Stomach (tissue), 8 donors: ENCODE measurements at regions not wholly inside any gene's neighbourhood (a gene's known extent, or its start where the extent isn't known, plus 50 kb on each side); places are given as distances from the start of the nearest gene placed in this dataset.

ENCODE experiments used
- DNase-seq, 2 donors: peaks; one replicate each; pipeline versions ENCODE4 v3.0.0 to v3.0.0-alpha.2; 2013 to 2019
- H3K27ac ChIP-seq, 5 donors: fragments of 200-600 bp in 4 of 5; sonication (generic) in 4 of 5; one replicate each; pipeline ENCODE4 v1.5.1; 2013 to 2019; ENCODE audit warnings: mild to moderate bottlenecking in 1 of 5, moderate library complexity in 1 of 5
- H3K27me3 ChIP-seq, 3 donors: fragments of 200-600 bp; sonication (generic); one replicate each; pipeline ENCODE4 v1.5.1; 2017 to 2019; ENCODE audit warnings: mixed run types in 1 of 3
- H3K36me3 ChIP-seq, 4 donors: fragments of 200-600 bp; sonication (generic); 1 replicate in 3 of 4; 2 replicates in 1 of 4; pipeline ENCODE4 v1.5.1; 2016 to 2019
- H3K4me1 ChIP-seq, 4 donors: fragments of 200-600 bp; sonication (generic); one replicate each; pipeline ENCODE4 v1.5.1; 2016 to 2019
- H3K4me3 ChIP-seq, 4 donors: fragments of 200-600 bp; sonication (generic) in 3 of 4; one replicate each; pipeline ENCODE4 v1.5.1; 2016 to 2019; ENCODE audit warnings: mild to moderate bottlenecking in 1 of 4
- H3K9me3 ChIP-seq, 4 donors: fragments of 200-600 bp; sonication (generic); one replicate each; pipeline ENCODE4 v1.5.1; 2016 to 2019
- CTCF ChIP-seq, 7 experiments: fragments of 450-650 bp in 4 of 7; fragments of 200-600 bp in 3 of 7; sonication (generic) in 3 of 7; IDR thresholded peaks; one replicate each; pipeline ENCODE4 v1.5.1; 2016 to 2019; ENCODE audit warnings: antibody characterized with exemption in 7 of 7, control low read depth in 2 of 7, mild to moderate bottlenecking in 1 of 7
- EP300 ChIP-seq: sonication (generic); formaldehyde crosslinking; IDR thresholded peaks from one replicate; pipeline ENCODE4 v1.6.1; 2017; ENCODE audit warnings: antibody characterized with exemption
- POLR2A ChIP-seq, 4 donors: fragments of 450-650 bp; IDR thresholded peaks; one replicate each; pipeline ENCODE4 v1.6.1; 2016; ENCODE audit warnings: antibody characterized with exemption in 4 of 4, control low read depth in 2 of 4, mild to moderate bottlenecking in 1 of 4, moderate library complexity in 1 of 4
- POLR2AphosphoS5 ChIP-seq, 3 donors: sonication (generic); formaldehyde crosslinking; IDR thresholded peaks; one replicate each; pipeline ENCODE4 v1.6.1; 2016; ENCODE audit warnings: antibody characterized with exemption in 3 of 3
- WGBS, 5 donors: extraction: QIAGEN DNeasy Blood & Tissue Kit in 3 of 5; methylation state at CpG; one replicate each; pipeline versions ENCODE4 v1.1.5 to v1.1.7; 2013 to 2018; 5-methylcytosine and 5-hydroxymethylcytosine counted together
- intact Hi-C: fragments of 100-400 bp; cut with DNase I; formaldehyde crosslinking; loops from one replicate; pipeline ENCODE4 v1.15.1; 2023; ENCODE audit warnings: low total_unique reads
- donor health status: healthy with polysubstance abuse.
- donor health status: Bipolar disorder and iron deficiency.
- donor health status: healthy.

DNA sequence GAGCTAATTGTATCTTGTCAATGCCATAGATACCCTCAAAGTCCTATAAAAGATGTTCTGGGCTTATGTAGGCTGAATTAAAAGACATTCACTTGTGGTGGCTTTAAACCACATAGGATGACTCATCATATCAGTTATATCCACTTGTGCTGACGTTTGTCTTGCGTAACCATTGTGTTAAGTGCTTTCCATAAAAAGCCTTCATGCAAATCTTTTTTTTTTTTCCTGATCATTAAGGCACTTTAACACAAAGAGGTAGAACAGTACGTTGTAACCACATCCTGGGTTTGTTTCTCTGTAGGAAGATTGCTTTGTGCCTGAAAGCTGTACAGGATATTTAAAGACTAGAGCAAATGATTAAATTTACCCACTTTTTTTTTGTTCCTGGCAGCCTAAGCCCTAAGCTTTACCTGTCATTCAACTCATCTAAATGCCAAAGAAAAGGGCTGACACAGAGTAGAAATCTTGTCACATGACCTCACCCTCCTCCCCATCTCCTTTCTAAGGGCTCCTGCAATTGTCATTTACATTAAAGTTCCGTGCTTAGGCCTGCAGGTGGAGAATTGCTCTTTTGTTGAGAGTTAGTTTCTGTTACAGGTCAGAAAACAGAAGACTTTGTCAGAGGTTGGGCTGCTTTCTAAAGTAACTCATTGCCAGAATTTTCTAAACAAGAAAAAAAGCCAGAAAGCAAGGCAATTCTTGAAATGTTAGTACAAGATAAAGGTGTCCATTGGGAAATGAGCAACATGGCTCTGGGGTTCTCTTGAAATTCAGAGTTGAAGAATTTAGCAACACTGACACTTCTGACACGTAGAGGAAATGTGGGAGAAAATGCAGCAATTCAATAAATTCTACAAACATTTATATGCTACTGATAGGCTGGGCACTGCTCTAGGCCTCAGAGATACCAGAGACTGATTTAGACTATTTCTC lies 555.6 kb downstream of the PPARGC1A start:
- no peak overlapping the region for H3K4me3 ChIP-seq
- no peaks in the 10 kb centered on the region for H3K9me3 ChIP-seq
- intact Hi-C loops, result no loop called here
- no peaks in the 10 kb centered on the region for H3K27me3 ChIP-seq
- H3K27ac ChIP-seq, result peak overlapping the region in 1 of 5 donors; percentile 33
- TF ChIP-seq EP300 (no peak), POLR2AphosphoS5 (IDR thresholded peaks at IDR 0.05) (no peak), POLR2A (IDR thresholded peaks at IDR 0.05) (no peak), CTCF (IDR thresholded peaks at IDR 0.05) (no peak)
- no peaks in the 10 kb centered on the region for H3K36me3 ChIP-seq
- peaks cover 0 to 3% (median 0%) of the 10 kb centered on the region in 4 donors for H3K4me1 ChIP-seq
- WGBS, 5 donors, result 23 to 38% (median 28%) methylated on average over 5 of the region's 5 CpGs
- peak in 1 of 2 donors; percentile 35 for DNase-seq

DNA sequence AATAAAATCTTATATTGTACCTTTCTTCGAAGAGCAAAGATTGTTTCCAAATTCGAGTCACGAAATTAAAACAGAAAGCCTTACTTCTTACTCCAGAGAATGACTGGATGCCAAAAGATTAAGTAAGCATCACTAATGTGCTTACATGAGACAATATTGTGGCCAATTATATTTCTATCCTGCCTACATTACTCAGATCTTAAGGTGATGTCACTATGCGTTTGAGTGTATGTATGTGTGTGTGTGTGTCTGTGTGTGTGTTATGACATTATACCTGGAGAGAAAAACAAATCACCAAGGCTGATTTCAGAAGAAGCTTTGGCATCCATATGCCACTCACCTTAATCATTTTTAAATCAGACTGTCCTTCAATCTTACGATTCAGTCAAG lies 556.3 kb downstream of the PPARGC1A start:
- no peak overlapping the region for H3K27ac ChIP-seq
- H3K4me1 ChIP-seq, result peaks cover 0 to 3% (median 0%) of the 10 kb centered on the region in 4 donors
- no peak overlapping the region for H3K4me3 ChIP-seq
- TF ChIP-seq CTCF (IDR thresholded peaks at IDR 0.05), result no peak
- H3K36me3 ChIP-seq, result no peaks in the 10 kb centered on the region
- no peak for DNase-seq
- H3K27me3 ChIP-seq, result no peaks in the 10 kb centered on the region
- intact Hi-C loops, result no loop called here
- no peaks in the 10 kb centered on the region for H3K9me3 ChIP-seq
- 74 to 82% (median 80%) methylated on average over 5 of the region's 5 CpGs for WGBS, 5 donors

DNA sequence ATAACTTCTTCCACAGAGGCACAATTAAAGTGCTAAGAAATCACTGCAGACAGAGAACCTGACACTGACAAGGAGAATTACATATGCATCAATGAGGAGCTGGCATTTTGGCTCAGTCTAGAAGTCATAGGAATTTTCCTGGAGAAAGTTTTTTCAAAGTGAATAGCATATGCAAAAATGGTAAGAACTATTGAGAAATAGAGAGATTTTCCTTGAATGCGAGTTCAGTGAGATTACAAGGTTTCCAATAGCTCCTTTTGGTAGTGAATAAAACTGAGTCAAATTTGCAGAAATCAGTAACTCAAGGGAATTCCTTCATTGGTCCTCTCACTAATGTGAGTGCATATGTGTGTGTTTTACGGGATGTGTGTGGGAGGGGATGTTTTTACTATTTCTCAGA lies 557.5 kb downstream of the PPARGC1A start:
- WGBS, 5 donors, result 76 to 85% (median 82%) methylated on average over 2 of the region's 2 CpGs

DNA sequence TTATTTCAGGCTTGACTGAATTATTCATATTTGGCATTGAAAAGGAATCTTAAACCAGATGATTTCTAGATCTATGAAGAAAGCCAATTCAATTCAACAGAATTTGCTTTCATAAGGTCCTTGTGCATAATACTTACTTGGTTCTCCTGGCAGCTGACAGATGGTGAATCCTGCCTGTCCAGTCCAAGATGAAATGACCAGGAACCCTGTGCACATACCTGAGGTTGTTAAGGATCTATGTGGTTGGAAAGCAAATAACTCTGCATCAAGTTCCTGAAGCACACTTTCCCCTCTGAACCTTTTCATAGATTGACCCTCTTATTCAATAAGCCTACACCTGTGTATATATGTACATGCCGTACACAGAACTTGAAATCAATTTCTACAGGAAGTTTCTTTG lies 562.7 kb downstream of the PPARGC1A start:
- no peaks in the 10 kb centered on the region for H3K27me3 ChIP-seq
- no peaks in the 10 kb centered on the region for H3K9me3 ChIP-seq
- intact Hi-C loops, result no loop called here
- no peaks in the 10 kb centered on the region for H3K36me3 ChIP-seq
- TF ChIP-seq POLR2AphosphoS5 (IDR thresholded peaks at IDR 0.05) (no peak), CTCF (IDR thresholded peaks at IDR 0.05) (no peak), POLR2A (IDR thresholded peaks at IDR 0.05) (no peak), EP300 (no peak)
- no peak overlapping the region for H3K27ac ChIP-seq
- H3K4me3 ChIP-seq, result no peak overlapping the region
- no peak for DNase-seq
- H3K4me1 ChIP-seq, result no peaks in the 10 kb centered on the region
- 61 to 81% (median 69%) methylated on average over 1 of the region's 1 CpG for WGBS, 5 donors

More for the DNA sequence above, 557.5 kb downstream of the PPARGC1A start:
- TF ChIP-seq CTCF (IDR thresholded peaks at IDR 0.05) (no peak), POLR2AphosphoS5 (IDR thresholded peaks at IDR 0.05) (no peak), EP300 (no peak), POLR2A (IDR thresholded peaks at IDR 0.05) (no peak)
- intact Hi-C loops, result no loop called here
- DNase-seq, result no peak
- no peak overlapping the region for H3K4me3 ChIP-seq
- no peaks in the 10 kb centered on the region for H3K36me3 ChIP-seq
- no peaks in the 10 kb centered on the region for H3K27me3 ChIP-seq
- H3K4me1 ChIP-seq, result peaks cover 0 to 3% (median 0%) of the 10 kb centered on the region in 4 donors
- no peak overlapping the region for H3K27ac ChIP-seq
- H3K9me3 ChIP-seq, result no peaks in the 10 kb centered on the region
